GM12864 (cell line): ENCODE measurements at regions not wholly inside any gene's neighbourhood (a gene's known extent, or its start where the extent isn't known, plus 50 kb on each side); places are given as distances from the start of the nearest gene placed in this dataset.

Source experiments
- DNase-seq: peaks from one replicate; pipeline ENCODE4 v3.0.0-alpha.2; 2011; ENCODE audit warnings: low read depth
- H3K4me3 ChIP-seq: 2 replicates; pipeline ENCODE4 v1.5.1; 2011; ENCODE audit warnings: mild to moderate bottlenecking, low read depth, low read length, control low read depth
- TF ChIP-seq, protein P1 (sequence below): IDR thresholded peaks from 2 replicates; pipeline ENCODE4 v1.5.1; 2011; ENCODE audit warnings: low read depth, mild to moderate bottlenecking, moderate library complexity, low read length, control low read depth, inconsistent platforms; ENCODE audit errors: missing control alignments

DNA sequence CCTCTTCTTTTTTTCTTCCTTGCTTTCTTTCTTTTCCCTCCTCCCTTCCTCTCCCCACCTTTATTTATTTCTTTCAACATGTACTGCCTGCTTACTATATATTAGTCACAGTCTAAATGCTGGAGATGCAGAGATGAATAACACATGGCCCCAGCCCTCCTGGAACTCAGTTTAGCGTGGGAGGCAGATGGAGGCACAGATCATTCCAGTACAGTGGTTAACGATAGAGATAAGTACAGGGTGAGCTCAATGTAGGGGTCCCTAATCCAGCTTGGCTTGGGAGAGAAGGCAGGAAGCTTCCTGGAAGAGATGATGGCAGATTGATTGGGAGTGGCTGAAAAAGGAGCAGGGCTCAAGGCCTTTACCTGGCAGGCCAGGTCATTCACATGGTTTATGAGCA lies 55.6 kb upstream of the PPP2R5A start:
- TF ChIP-seq, protein P1, sequence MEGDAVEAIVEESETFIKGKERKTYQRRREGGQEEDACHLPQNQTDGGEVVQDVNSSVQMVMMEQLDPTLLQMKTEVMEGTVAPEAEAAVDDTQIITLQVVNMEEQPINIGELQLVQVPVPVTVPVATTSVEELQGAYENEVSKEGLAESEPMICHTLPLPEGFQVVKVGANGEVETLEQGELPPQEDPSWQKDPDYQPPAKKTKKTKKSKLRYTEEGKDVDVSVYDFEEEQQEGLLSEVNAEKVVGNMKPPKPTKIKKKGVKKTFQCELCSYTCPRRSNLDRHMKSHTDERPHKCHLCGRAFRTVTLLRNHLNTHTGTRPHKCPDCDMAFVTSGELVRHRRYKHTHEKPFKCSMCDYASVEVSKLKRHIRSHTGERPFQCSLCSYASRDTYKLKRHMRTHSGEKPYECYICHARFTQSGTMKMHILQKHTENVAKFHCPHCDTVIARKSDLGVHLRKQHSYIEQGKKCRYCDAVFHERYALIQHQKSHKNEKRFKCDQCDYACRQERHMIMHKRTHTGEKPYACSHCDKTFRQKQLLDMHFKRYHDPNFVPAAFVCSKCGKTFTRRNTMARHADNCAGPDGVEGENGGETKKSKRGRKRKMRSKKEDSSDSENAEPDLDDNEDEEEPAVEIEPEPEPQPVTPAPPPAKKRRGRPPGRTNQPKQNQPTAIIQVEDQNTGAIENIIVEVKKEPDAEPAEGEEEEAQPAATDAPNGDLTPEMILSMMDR = no peak
- H3K4me3 ChIP-seq = no peak overlapping the region
- DNase-seq = no peak

DNA sequence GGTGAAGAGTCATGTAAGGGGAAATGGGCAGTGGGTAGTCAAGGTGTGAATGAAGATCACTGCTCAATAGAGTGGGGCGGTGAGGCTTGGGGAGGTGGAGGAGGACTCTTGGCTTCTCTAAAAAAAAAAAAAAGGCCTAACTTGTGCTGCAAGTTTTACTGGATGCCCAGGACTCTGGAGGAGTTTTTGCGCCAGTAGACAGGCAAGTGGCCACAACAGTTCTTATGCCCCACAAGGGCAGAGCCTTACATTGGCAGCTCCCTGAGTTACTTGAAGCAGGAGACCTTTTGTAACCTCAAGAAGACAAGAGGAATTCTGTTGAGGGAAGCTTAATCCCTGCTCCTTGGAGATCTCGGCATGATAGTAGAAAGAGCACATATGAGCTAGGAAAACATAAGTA lies 54.9 kb upstream of the PPP2R5A start:
- no peak overlapping the region for H3K4me3 ChIP-seq
- TF ChIP-seq, protein P1 = no peak
- no peak for DNase-seq

DNA sequence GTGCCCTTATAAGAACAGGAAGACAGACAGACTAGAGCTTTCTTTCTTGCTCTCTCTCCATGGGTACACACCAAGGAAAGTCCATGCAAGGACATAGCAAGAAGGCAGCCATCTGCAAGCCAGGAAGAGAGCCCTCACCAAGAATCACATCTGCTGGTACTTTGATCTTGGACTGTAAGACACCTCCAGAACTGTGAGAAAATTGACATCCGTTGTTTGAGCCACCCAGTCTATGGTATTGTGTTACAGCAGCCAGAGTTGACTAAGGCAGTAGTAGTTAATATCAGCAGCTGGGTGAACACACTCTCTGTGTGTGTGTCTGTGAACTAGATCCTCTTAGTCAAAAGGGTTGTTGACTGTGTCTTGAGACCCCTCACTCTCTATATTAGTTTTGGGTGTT lies 53.8 kb upstream of the PPP2R5A start:
- no peak for DNase-seq
- H3K4me3 ChIP-seq = no peak overlapping the region
- TF ChIP-seq, protein P1 = no peak

DNA sequence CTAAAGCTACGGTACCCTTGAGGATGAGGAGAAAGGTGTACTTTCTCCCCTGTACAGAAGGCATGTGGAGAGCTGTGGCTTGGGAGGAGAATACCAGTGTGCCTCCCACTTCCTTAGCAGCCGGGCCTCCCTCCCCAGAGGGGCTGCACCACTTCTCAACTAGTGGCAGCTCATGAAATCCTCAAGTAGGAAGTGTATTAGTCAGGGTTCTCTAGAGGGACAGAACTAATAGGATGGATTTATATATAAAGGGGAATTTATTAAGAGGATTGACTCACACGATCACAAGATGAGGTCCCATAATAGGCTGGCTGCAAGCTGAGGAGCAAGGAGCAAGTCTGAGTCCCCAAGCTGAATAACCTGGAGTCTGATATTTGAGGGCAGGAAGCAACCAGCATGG lies 53.1 kb upstream of the PPP2R5A start:
- no peak overlapping the region for H3K4me3 ChIP-seq
- TF ChIP-seq, protein P1 = no peak
- DNase-seq = no peak

DNA sequence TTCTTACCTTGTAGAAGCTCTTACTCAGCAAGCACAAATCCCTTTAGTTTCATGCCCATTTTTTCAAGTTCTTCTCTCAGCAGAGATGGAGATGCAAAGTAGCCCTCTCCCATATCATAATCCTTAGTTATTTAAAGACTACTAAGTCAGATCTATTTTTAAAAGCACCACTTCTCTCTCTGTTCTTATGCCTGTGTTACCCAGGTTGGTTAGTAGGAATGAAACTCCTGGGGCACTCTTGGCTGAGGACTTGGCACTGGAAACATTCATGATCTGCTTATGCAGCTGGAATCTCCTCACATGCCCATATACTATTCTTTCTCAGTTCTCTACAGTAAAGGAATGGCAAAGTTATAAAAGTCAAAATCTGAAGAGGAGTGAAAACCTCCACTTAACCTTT lies 51.9 kb upstream of the PPP2R5A start:
- no peak overlapping the region for H3K4me3 ChIP-seq
- DNase-seq = no peak
- TF ChIP-seq, protein P1 = no peak

DNA sequence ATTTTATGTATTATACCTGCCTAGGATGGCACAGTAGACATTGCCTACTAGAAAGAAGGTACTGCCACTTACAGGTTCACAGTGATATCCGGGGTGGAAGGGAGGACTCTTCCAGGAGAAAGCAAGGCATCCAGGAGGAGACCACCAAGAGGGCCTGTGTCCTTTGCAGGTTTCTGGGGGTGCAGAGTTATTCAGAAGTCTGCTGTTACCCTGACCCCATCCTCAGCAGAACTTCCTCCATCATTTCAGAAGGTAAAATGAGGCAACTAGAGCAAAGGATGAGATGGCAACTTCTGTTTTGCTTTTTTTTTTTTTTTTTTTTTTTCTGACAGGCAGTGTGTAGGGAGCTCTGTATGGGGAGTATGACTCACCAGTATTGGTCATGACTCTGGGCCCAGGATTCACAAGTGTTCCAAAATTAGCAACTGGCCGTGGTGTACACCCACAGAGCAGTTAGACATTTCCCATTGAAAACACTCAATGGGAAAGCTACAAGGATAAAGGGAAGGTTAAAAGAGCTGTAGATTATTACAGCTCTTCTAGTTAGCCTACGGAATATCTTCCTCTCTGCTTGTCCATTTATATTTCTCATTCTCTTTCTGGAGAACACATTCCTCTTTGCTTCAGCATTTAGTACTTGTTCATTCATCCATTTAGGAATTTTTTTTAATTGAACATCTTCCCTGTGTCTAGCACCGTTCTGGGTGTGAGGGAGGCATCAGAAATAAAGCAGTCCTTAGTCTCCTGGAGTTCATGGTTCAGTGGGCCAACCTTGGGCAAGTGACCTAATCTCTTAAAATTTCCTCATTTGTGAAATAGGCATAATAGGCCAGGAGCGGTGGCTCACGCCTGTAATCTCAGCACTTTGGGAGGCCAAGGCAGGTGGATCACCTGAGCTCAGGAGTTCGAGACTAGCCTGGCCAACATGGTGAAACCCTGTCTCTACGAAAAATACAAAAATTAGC lies 50.5 kb upstream of the PPP2R5A start:
- no peak overlapping the region for H3K4me3 ChIP-seq
- TF ChIP-seq, protein P1 = no peak
- no peak for DNase-seq
